NB4 (cell line): ENCODE measurements at regions not wholly inside any gene's neighbourhood (a gene's known extent, or its start where the extent isn't known, plus 50 kb on each side); places are given as distances from the start of the nearest gene placed in this dataset.

Experiments used
- DNase-seq: peaks from one replicate; pipeline ENCODE4 v3.0.0; 2010; ENCODE audit warnings: low read depth
- H3K4me3 ChIP-seq: one replicate; pipeline ENCODE4 v1.5.1; 2011; ENCODE audit warnings: mild to moderate bottlenecking, low read depth, low read length, moderate library complexity
- CTCF ChIP-seq: IDR thresholded peaks from one replicate; pipeline ENCODE4 v1.5.1; 2012; ENCODE audit warnings: low read depth, low read length
- MAX ChIP-seq: IDR thresholded peaks from 2 replicates; pipeline ENCODE4 v1.6.1; 2011; ENCODE audit warnings: low read depth, low read length
- MYC ChIP-seq: IDR thresholded peaks from 2 replicates; pipeline ENCODE4 v1.6.1; 2011; ENCODE audit warnings: low read depth, low read length
- POLR2A ChIP-seq: IDR thresholded peaks from 2 replicates; pipeline ENCODE4 v1.6.1; 2011; ENCODE audit warnings: mild to moderate bottlenecking; ENCODE audit not compliant: insufficient read length; ENCODE audit errors: extremely low read depth

- no peak overlapping the region for H3K4me3 ChIP-seq
- DNase-seq, result no peak
- TF ChIP-seq CTCF (no peak), MAX (no peak), MYC (no peak), POLR2A (no peak)
Measured at GRCh38 chr2:228802181-228803071, 468.7 kb downstream of the PID1 start.

- H3K4me3 ChIP-seq, result no peak overlapping the region
- DNase-seq, result no peak
- TF ChIP-seq CTCF, result no peak
- no peak for TF ChIP-seq MAX
- no peak for TF ChIP-seq POLR2A
- no peak for TF ChIP-seq MYC
Measured at GRCh38 chr2:228801451-228801850, 469.6 kb downstream of the PID1 start.

GRCh38 chr2:228799208-228799588 is 471.9 kb downstream of the PID1 start:
- DNase-seq, result no peak
- no peak overlapping the region for H3K4me3 ChIP-seq
- no peak for TF ChIP-seq CTCF
- TF ChIP-seq POLR2A, result no peak
- no peak for TF ChIP-seq MYC
- no peak for TF ChIP-seq MAX

- DNase-seq, result no peak
- no peak overlapping the region for H3K4me3 ChIP-seq
- TF ChIP-seq MYC (no peak), POLR2A (no peak), MAX (no peak), CTCF (no peak)
Measured at GRCh38 chr2:228798458-228799207, 472.5 kb downstream of the PID1 start.

- H3K4me3 ChIP-seq, result no peak overlapping the region
- TF ChIP-seq MYC (no peak), CTCF (no peak), MAX (no peak)
- DNase-seq, result no peak
Measured at GRCh38 chr2:228796386-228796785, 474.7 kb downstream of the PID1 start.
